Keratinocyte (primary cell): ENCODE measurements at regions not wholly inside any gene's neighbourhood (a gene's known extent, or its start where the extent isn't known, plus 50 kb on each side); places are given as distances from the start of the nearest gene placed in this dataset.

Source experiments
- DNase-seq: peaks from one replicate; pipeline ENCODE4 v3.0.0-alpha.2; 2011; ENCODE audit warnings: low read depth, missing footprints, low spot score
- FAIRE-seq: peaks from 2 replicates; lab custom pipeline; 2011; peaks lifted over from hg19 to GRCh38; lab: Jason Lieb, UNC
- H2AFZ ChIP-seq: 2 replicates; pipeline ENCODE4 v1.6.0; 2012; ENCODE audit warnings: low read length, control low read depth, inconsistent platforms; ENCODE audit not compliant: control insufficient read depth
- H3K27ac ChIP-seq: 2 replicates; pipeline ENCODE4 v1.5.1; 2011; ENCODE audit warnings: low read length; ENCODE audit not compliant: control insufficient read depth, insufficient read depth
- H3K27me3 ChIP-seq: 3 replicates; pipeline ENCODE4 v1.6.0; 2011; ENCODE audit warnings: low read length; ENCODE audit not compliant: control insufficient read depth, insufficient read depth; ENCODE audit errors: extremely low read depth
- H3K36me3 ChIP-seq, 2 experiments: 2 replicates in 1 of 2; 3 replicates in 1 of 2; pipeline ENCODE4 v1.5.1; 2011; ENCODE audit warnings: low read length in 2 of 2, mild to moderate bottlenecking in 1 of 2; ENCODE audit not compliant: control insufficient read depth in 2 of 2, insufficient read depth in 2 of 2; ENCODE audit errors: extremely low read depth in 1 of 2
- H3K4me1 ChIP-seq: 3 replicates; pipeline ENCODE4 v1.5.1; 2011; ENCODE audit warnings: low read length; ENCODE audit not compliant: control insufficient read depth, insufficient read depth; ENCODE audit errors: extremely low read depth
- H3K4me2 ChIP-seq: 3 replicates; pipeline ENCODE4 v1.6.0; 2011; ENCODE audit warnings: low read depth, low read length; ENCODE audit not compliant: control insufficient read depth, insufficient read depth; ENCODE audit errors: extremely low read depth
- H3K4me3 ChIP-seq, 3 experiments: fragments of 200-600 bp in 1 of 3; sonication (generic) in 1 of 3; 2 replicates in 2 of 3; 3 replicates in 1 of 3; pipeline ENCODE4 v1.5.1; 2011 to 2016; ENCODE audit warnings: low read length in 3 of 3, mild to moderate bottlenecking in 3 of 3, control low read depth in 2 of 3, inconsistent platforms in 1 of 3, low read depth in 1 of 3, mixed read lengths in 1 of 3, mixed run types in 1 of 3, moderate library complexity in 1 of 3; ENCODE audit not compliant: control insufficient read depth in 2 of 3, insufficient read depth in 2 of 3; ENCODE audit errors: extremely low read depth in 1 of 3
- H3K79me2 ChIP-seq: 2 replicates; pipeline ENCODE4 v1.6.0; 2012; ENCODE audit warnings: low read length; ENCODE audit not compliant: control insufficient read depth, insufficient read depth
- H3K9ac ChIP-seq: 3 replicates; pipeline ENCODE4 v1.6.0; 2011; ENCODE audit warnings: low read length; ENCODE audit not compliant: control insufficient read depth, insufficient read depth; ENCODE audit errors: extremely low read depth
- H3K9me1 ChIP-seq: 3 replicates; pipeline ENCODE4 v1.6.0; 2011; ENCODE audit warnings: low read length; ENCODE audit not compliant: control insufficient read depth, insufficient read depth; ENCODE audit errors: extremely low read depth
- H3K9me3 ChIP-seq: 2 replicates; pipeline ENCODE4 v1.5.1; 2012; ENCODE audit warnings: low read depth, low read length; ENCODE audit not compliant: control insufficient read depth
- H4K20me1 ChIP-seq: 3 replicates; pipeline ENCODE4 v1.6.0; 2011; ENCODE audit warnings: low read length; ENCODE audit not compliant: control insufficient read depth, insufficient read depth; ENCODE audit errors: extremely low read depth
- EZH2 ChIP-seq: IDR thresholded peaks from one replicate; pipeline ENCODE4 v1.6.1; 2012; ENCODE audit warnings: inconsistent platforms, mild to moderate bottlenecking, low read length, moderate library complexity
- dilution Hi-C: fragments of 300-500 bp; cut with MboI; formaldehyde crosslinking; loops from one replicate; pipeline ENCODE4 v1.7.0; 2020; ENCODE audit warnings: low sequenced_read_pairs; ENCODE audit not compliant: extremely low pct_ligation_motif_present
- TF ChIP-seq, protein P1 (sequence below), 3 experiments: IDR thresholded peaks in 1 of 3; conservative IDR thresholded peaks in 1 of 3; optimal IDR thresholded peaks in 1 of 3; 2 replicates in 2 of 3; 3 replicates in 1 of 3; pipeline versions ENCODE3 to v1.5.1; 2011; ENCODE audit warnings: low read length in 3 of 3, mild to moderate bottlenecking in 3 of 3, moderate library complexity in 2 of 3, control low read depth in 1 of 3, inconsistent platforms in 1 of 3; ENCODE audit not compliant: insufficient read depth in 2 of 3; ENCODE audit errors: extremely low read depth in 1 of 3

DNA sequence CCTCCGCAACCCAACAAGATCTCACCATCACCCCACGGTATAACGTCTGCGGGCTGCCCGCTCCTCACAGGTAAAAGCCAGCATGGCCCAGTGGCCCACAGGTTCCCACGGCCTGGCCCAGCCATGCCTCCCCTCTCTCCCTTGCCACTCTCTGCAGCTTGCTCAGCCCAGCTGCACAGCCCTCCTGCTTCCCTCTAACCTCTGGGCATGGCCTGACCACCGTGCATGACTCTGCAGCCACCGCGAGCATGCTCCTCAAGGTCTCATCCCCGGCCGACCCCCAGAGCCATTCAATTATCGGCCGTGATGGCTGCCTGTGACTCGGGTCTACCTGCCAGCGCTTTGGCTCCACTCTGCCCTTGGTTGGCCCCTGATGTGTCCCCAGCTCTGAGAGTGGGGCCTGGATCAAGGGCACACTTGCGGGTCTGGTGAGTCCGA is 185.5 kb downstream of the CTTN start:
- Histone ChIP-seq H3K9me1 (no peaks in the 10 kb centered on the region), H3K4me2 (no peak overlapping the region), H3K27ac (no peak overlapping the region), H3K9ac (no peak overlapping the region), H2AFZ (no peak overlapping the region), H3K27me3 (no peaks in the 10 kb centered on the region), H4K20me1 (no peaks in the 10 kb centered on the region), H3K4me1 (no peaks in the 10 kb centered on the region), H3K4me3 (no peak overlapping the region), H3K79me2 (no peaks in the 10 kb centered on the region), H3K36me3 (no peaks in the 10 kb centered on the region), H3K9me3 (peaks cover 3% of the 10 kb centered on the region)
- no peak for FAIRE-seq
- no peak for TF ChIP-seq EZH2
- TF ChIP-seq, protein P1, sequence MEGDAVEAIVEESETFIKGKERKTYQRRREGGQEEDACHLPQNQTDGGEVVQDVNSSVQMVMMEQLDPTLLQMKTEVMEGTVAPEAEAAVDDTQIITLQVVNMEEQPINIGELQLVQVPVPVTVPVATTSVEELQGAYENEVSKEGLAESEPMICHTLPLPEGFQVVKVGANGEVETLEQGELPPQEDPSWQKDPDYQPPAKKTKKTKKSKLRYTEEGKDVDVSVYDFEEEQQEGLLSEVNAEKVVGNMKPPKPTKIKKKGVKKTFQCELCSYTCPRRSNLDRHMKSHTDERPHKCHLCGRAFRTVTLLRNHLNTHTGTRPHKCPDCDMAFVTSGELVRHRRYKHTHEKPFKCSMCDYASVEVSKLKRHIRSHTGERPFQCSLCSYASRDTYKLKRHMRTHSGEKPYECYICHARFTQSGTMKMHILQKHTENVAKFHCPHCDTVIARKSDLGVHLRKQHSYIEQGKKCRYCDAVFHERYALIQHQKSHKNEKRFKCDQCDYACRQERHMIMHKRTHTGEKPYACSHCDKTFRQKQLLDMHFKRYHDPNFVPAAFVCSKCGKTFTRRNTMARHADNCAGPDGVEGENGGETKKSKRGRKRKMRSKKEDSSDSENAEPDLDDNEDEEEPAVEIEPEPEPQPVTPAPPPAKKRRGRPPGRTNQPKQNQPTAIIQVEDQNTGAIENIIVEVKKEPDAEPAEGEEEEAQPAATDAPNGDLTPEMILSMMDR (optimal IDR thresholded peaks at IDR 0.05 in 1 of 3, IDR thresholded peaks at IDR 0.05 in 1 of 3, conservative IDR thresholded peaks at IDR 0.05 in 1 of 3; ENCODE audit: extremely low read depth in 1 of 3, insufficient read depth in 2 of 3, low read length in 3 of 3): no peak
- no peak for DNase-seq
- dilution Hi-C loops: no loop called here

GRCh38 chr11:70584498-70585235 is 186.3 kb downstream of the CTTN start:
- no peaks in the 10 kb centered on the region for H3K9me1 ChIP-seq
- no peaks in the 10 kb centered on the region for H3K4me1 ChIP-seq
- dilution Hi-C loops: no loop called here
- FAIRE-seq (no peak), DNase-seq (no peak)
- H3K27me3 ChIP-seq: no peaks in the 10 kb centered on the region
- TF ChIP-seq, protein P1 (optimal IDR thresholded peaks at IDR 0.05 in 1 of 3, IDR thresholded peaks at IDR 0.05 in 1 of 3, conservative IDR thresholded peaks at IDR 0.05 in 1 of 3; ENCODE audit: extremely low read depth in 1 of 3, insufficient read depth in 2 of 3, low read length in 3 of 3): no peak
- no peak for TF ChIP-seq EZH2
- H4K20me1 ChIP-seq: no peaks in the 10 kb centered on the region
- no peaks in the 10 kb centered on the region for H3K36me3 ChIP-seq
- no peak overlapping the region for H2AFZ ChIP-seq
- no peak overlapping the region for H3K27ac ChIP-seq
- H3K4me2 ChIP-seq: no peak overlapping the region
- no peak overlapping the region for H3K4me3 ChIP-seq
- H3K9ac ChIP-seq: no peak overlapping the region
- peaks cover 3% of the 10 kb centered on the region for H3K9me3 ChIP-seq
- no peaks in the 10 kb centered on the region for H3K79me2 ChIP-seq
